ENCODE measurements at regions not wholly inside any gene's neighbourhood (a gene's known extent, or its start where the extent isn't known, plus 50 kb on each side); places are given as distances from the start of the nearest gene placed in this dataset.

GRCh38 chr15:69652293-69652692 is 199.7 kb downstream of the RPLP1 start:
- Mint-ChIP-seq H3K9me3 (ENCODE audit: unreplicated experiment) (no peaks in the 10 kb centered on the region), H3K27ac (ENCODE audit: low read depth, unreplicated experiment) (no peak overlapping the region), H3K4me1 (ENCODE audit: insufficient read depth, unreplicated experiment) (peaks cover 6% of the 10 kb centered on the region), H3K27me3 (ENCODE audit: insufficient read depth, unreplicated experiment) (peaks cover 91% of the 10 kb centered on the region), H3K4me3 (ENCODE audit: unreplicated experiment) (no peak overlapping the region), H3K36me3 (ENCODE audit: insufficient read depth, unreplicated experiment) (no peaks in the 10 kb centered on the region)
- intact Hi-C loops (cut with micrococcal nuclease): no loop called here
- ChIA-PET POLR2A (no interaction called here), CTCF (no interaction called here)
- no peak for TF ChIP-seq CTCF (IDR thresholded peaks at IDR 0.05; ENCODE audit: unreplicated experiment)
- BruUV-seq (replicated peaks): no TSS peak
- DNase-seq (ENCODE audit: unreplicated experiment): no peak

- H3K4me3 Mint-ChIP-seq (ENCODE audit: unreplicated experiment): no peak overlapping the region
- ChIA-PET POLR2A (no interaction called here), CTCF (no interaction called here)
- peaks cover 91% of the 10 kb centered on the region for H3K27me3 Mint-ChIP-seq (ENCODE audit: insufficient read depth, unreplicated experiment)
- BruUV-seq (replicated peaks): no TSS peak
- DNase-seq (ENCODE audit: unreplicated experiment): no peak
- no peak for TF ChIP-seq CTCF (IDR thresholded peaks at IDR 0.05; ENCODE audit: unreplicated experiment)
- no peak overlapping the region for H3K27ac Mint-ChIP-seq (ENCODE audit: low read depth, unreplicated experiment)
- intact Hi-C loops (cut with micrococcal nuclease): no loop called here
- H3K4me1 Mint-ChIP-seq (ENCODE audit: insufficient read depth, unreplicated experiment): peaks cover 6% of the 10 kb centered on the region
- no peaks in the 10 kb centered on the region for H3K9me3 Mint-ChIP-seq (ENCODE audit: unreplicated experiment)
- no peaks in the 10 kb centered on the region for H3K36me3 Mint-ChIP-seq (ENCODE audit: insufficient read depth, unreplicated experiment)
Observed at GRCh38 chr15:69652751-69653305, 200.2 kb downstream of the RPLP1 start.

GRCh38 chr15:69653306-69653705 is 200.7 kb downstream of the RPLP1 start:
- H3K4me3 Mint-ChIP-seq (ENCODE audit: unreplicated experiment): no peak overlapping the region
- no peak overlapping the region for H3K27ac Mint-ChIP-seq (ENCODE audit: low read depth, unreplicated experiment)
- POLR2A ChIA-PET: no interaction called here
- H3K4me1 Mint-ChIP-seq (ENCODE audit: insufficient read depth, unreplicated experiment): peaks cover 6% of the 10 kb centered on the region
- no peaks in the 10 kb centered on the region for H3K36me3 Mint-ChIP-seq (ENCODE audit: insufficient read depth, unreplicated experiment)
- no peak for TF ChIP-seq CTCF (IDR thresholded peaks at IDR 0.05; ENCODE audit: unreplicated experiment)
- CTCF ChIA-PET: no interaction called here
- no peaks in the 10 kb centered on the region for H3K9me3 Mint-ChIP-seq (ENCODE audit: unreplicated experiment)
- intact Hi-C loops (cut with micrococcal nuclease): no loop called here
- no TSS peak for BruUV-seq (replicated peaks)
- no peak for DNase-seq (ENCODE audit: unreplicated experiment)
- H3K27me3 Mint-ChIP-seq (ENCODE audit: insufficient read depth, unreplicated experiment): peaks cover 93% of the 10 kb centered on the region

DNA sequence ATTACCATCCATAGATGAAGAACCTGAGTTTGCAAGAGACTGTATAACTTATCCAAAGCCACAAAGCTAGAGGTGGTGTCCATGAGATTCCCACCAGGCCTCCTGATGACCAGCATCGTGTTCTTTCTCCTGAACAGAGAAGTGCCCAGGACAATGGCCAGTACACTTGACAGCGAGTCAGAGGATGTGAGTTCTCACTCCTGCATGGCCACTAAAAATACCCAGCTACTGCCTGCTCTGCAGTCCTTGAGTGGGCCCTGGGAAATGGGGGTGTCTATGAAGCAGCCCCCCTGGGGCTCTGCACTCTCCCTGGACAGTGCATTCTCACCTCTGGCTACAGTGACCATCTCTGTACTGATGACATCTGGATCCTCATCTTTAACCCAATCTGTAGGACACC is 201.2 kb downstream of the RPLP1 start:
- ChIA-PET CTCF (no interaction called here), POLR2A (no interaction called here)
- Mint-ChIP-seq H3K36me3 (ENCODE audit: insufficient read depth, unreplicated experiment) (no peaks in the 10 kb centered on the region), H3K27ac (ENCODE audit: low read depth, unreplicated experiment) (no peak overlapping the region), H3K9me3 (ENCODE audit: unreplicated experiment) (no peaks in the 10 kb centered on the region), H3K27me3 (ENCODE audit: insufficient read depth, unreplicated experiment) (peaks cover 94% of the 10 kb centered on the region), H3K4me1 (ENCODE audit: insufficient read depth, unreplicated experiment) (peaks cover 6% of the 10 kb centered on the region), H3K4me3 (ENCODE audit: unreplicated experiment) (no peak overlapping the region)
- no TSS peak for BruUV-seq (replicated peaks)
- no peak for TF ChIP-seq CTCF (IDR thresholded peaks at IDR 0.05; ENCODE audit: unreplicated experiment)
- DNase-seq (ENCODE audit: unreplicated experiment): no peak
- intact Hi-C loops (cut with micrococcal nuclease): no loop called here
